ENCODE measurements at regions not wholly inside any gene's neighbourhood (a gene's known extent, or its start where the extent isn't known, plus 50 kb on each side); places are given as distances from the start of the nearest gene placed in this dataset.

- TF ChIP-seq POLR2A (IDR thresholded peaks at IDR 0.05) (no peak), CTCF (IDR thresholded peaks at IDR 0.05) (no peak), EP300 (IDR thresholded peaks at IDR 0.05) (no peak), POLR2AphosphoS5 (IDR thresholded peaks at IDR 0.05) (no peak)
Measured at GRCh38 chr3:10723991-10724390, 92.0 kb upstream of the SLC6A11 start.
